ENCODE measurements at regions not wholly inside any gene's neighbourhood (a gene's known extent, or its start where the extent isn't known, plus 50 kb on each side); places are given as distances from the start of the nearest gene placed in this dataset.

DNA sequence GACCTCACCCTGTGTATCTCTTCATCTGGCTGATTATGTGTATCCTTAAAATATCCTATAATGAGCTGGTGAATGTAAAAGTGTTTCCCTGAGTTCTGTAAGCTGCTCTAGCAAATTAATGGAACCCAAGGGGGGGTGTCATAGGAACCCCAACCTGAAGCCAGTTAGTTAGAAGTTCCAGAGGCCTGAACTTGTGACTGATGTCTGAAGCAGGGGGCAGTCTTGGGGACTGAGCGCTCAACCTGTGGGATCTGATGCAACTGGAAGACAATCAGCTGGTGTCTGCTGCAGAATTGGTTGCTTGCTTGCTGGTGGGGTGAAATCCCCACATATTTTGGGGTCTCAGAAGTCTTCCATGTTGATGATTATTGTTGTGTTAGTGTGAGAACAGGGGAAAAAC is 75.7 kb upstream of the NKD1 start (continued):
- TF ChIP-seq, protein P1, sequence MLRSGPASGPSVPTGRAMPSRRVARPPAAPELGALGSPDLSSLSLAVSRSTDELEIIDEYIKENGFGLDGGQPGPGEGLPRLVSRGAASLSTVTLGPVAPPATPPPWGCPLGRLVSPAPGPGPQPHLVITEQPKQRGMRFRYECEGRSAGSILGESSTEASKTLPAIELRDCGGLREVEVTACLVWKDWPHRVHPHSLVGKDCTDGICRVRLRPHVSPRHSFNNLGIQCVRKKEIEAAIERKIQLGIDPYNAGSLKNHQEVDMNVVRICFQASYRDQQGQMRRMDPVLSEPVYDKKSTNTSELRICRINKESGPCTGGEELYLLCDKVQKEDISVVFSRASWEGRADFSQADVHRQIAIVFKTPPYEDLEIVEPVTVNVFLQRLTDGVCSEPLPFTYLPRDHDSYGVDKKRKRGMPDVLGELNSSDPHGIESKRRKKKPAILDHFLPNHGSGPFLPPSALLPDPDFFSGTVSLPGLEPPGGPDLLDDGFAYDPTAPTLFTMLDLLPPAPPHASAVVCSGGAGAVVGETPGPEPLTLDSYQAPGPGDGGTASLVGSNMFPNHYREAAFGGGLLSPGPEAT (IDR thresholded peaks at IDR 0.05; ENCODE audit: low read depth) = no peak
- TF ChIP-seq SMAD1 (IDR thresholded peaks at IDR 0.05; ENCODE audit: low read depth, partially characterized antibody) (no peak), MTA2 (IDR thresholded peaks at IDR 0.05; ENCODE audit: low read depth) (no peak), CHD1 (IDR thresholded peaks at IDR 0.05; ENCODE audit: low read depth, low read length) (no peak)

DNA sequence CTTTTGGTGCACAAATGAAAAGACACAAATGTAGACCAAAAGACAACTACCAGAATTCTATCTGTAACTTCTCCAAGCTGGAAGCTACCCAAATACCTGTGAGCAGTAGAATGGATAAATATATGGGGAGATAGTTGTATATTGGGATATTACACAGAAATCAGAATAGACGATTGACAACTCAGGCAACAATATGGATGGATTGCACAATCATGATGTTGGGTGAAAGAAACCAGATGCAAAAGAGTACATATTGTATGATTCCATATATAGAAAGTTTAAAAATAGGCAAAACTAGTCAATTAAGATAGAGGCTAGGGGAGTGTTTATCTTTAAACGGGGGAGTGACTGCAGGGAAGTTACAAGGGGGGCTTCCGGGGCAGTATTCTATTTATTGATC is 77.5 kb upstream of the NKD1 start:
- RAD21 ChIA-PET (ENCODE audit: unreplicated experiment) = no interaction called here
- intact Hi-C loops (cut with micrococcal nuclease; ENCODE audit: unreplicated experiment) (no loop called here), in situ Hi-C loops (cut with MboI) (no loop called here)
- ATAC-seq (no peak), DNase-seq (ENCODE audit: low read depth, low spot score) (no peak), FAIRE-seq (no peak)
- WGBS (ENCODE audit: insufficient coverage, insufficient replicate concordance, low lambda C conversion rate, missing lambda C conversion rate) = 18% methylated on average over 3 of the region's 3 CpGs
- Histone ChIP-seq H3K79me2 (ENCODE audit: control insufficient read depth, insufficient read depth, low read length) (no peaks in the 10 kb centered on the region), H3K27me3 (replicated peaks in 1 of 2; ENCODE audit: control insufficient read depth in 2 of 2, insufficient read depth in 2 of 2, low read length in 1 of 2) (peaks cover 0 to 4% of the 10 kb centered on the region in 2 experiments; a peak in 2 of 4 replicates), H3K9ac (ENCODE audit: control insufficient read depth, insufficient read depth, low read length) (no peak overlapping the region), H3K4me1 (ENCODE audit: control insufficient read depth, insufficient read depth, low read length) (peaks cover 15% of the 10 kb centered on the region), H3K4me3 (no peak overlapping the region), H4K20me1 (ENCODE audit: control insufficient read depth, insufficient read depth) (no peaks in the 10 kb centered on the region), H3K36me3 (ENCODE audit: control insufficient read depth in 2 of 2, insufficient read depth in 2 of 2, low read length in 1 of 2) (no peaks in the 10 kb centered on the region), H3K27ac (ENCODE audit: control insufficient read depth, insufficient read depth) (no peak overlapping the region), H3K9me3 (replicated peaks; ENCODE audit: control insufficient read depth, insufficient read depth, low read length) (no peaks in the 10 kb centered on the region), H2AFZ (ENCODE audit: control insufficient read depth, low read depth, low read length) (no peak overlapping the region), H3K4me2 (ENCODE audit: control insufficient read depth, insufficient read depth) (no peak overlapping the region)
- SMC1A ChIA-PET (ENCODE audit: uncharacterized antibody, unreplicated experiment) = no interaction called here
- CTCF ChIA-PET = interaction anchor here (1.2 kb wide), 1 partner anchor 336 kb away, joined by 3 read pairs; no protein-coding TSS in a partner anchor
- TF ChIP-seq SREBF1 (IDR thresholded peaks at IDR 0.05; ENCODE audit: low read length) (no peak), FOS (IDR thresholded peaks at IDR 0.05; ENCODE audit: borderline replicate concordance, extremely low read depth, insufficient read length) (no peak), SREBF2 (IDR thresholded peaks at IDR 0.05; ENCODE audit: low read length) (no peak), DPF2 (IDR thresholded peaks at IDR 0.05) (no peak), ZBED1 (IDR thresholded peaks at IDR 0.05; ENCODE audit: borderline replicate concordance) (no peak), NBN (IDR thresholded peaks at IDR 0.05) (no peak)
- POLR2A ChIA-PET = no interaction called here
- BruUV-seq (replicated peaks) = no TSS peak
